ENCODE measurements at regions not wholly inside any gene's neighbourhood (a gene's known extent, or its start where the extent isn't known, plus 50 kb on each side); places are given as distances from the start of the nearest gene placed in this dataset.
"Not testable (repeated sequence)": the region's sequence is repeated elsewhere in the genome, so short reads cannot be mapped to it uniquely, and the experiment has no call there.

- not testable (repeated sequence) for H3K4me3 ChIP-seq (ENCODE audit: insufficient read depth, low read depth, low read length); H3K36me3 ChIP-seq (replicated peaks; ENCODE audit: control insufficient read depth, insufficient read depth, low read length); H3K27me3 ChIP-seq (ENCODE audit: control insufficient read depth, insufficient read depth, low read length)
- DNase-seq: peak; percentile 5
These were observed 1344.9 kb downstream of the RPIA start for GRCh38 chr2:90036335-90036734.

DNA sequence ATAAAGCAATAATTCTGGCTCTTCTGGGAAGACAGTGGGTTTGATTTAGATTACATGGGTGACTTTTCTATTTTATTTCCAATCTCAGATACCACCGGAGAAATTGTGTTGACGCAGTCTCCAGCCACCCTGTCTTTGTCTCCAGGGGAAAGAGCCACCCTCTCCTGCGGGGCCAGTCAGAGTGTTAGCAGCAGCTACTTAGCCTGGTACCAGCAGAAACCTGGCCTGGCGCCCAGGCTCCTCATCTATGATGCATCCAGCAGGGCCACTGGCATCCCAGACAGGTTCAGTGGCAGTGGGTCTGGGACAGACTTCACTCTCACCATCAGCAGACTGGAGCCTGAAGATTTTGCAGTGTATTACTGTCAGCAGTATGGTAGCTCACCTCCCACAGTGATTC is 1347.6 kb downstream of the RPIA start:
- not testable (repeated sequence) for H3K4me3 ChIP-seq (ENCODE audit: insufficient read depth, low read depth, low read length); H3K36me3 ChIP-seq (replicated peaks; ENCODE audit: control insufficient read depth, insufficient read depth, low read length); H3K27me3 ChIP-seq (ENCODE audit: control insufficient read depth, insufficient read depth, low read length)
- peak; percentile 2 for DNase-seq

DNA sequence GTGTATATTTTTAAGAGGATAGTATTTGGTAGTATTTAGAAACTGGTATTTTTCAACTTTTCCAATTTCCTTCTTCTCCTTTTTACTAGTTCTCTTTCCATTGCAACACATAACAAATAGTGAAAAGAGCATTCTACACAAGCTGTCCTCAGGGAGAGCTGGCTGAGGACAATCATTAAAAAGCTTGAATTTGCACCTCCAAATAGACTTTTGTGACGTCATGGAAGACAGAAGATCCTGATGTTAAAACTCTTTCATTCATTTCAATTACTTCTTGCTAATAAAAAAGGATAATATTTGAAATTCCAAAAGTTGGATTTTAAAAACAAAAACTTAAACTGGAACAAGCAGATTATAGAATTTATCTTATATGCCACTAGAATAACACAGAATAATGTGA is 1356.3 kb downstream of the RPIA start:
- H3K4me3 ChIP-seq (ENCODE audit: insufficient read depth, low read depth, low read length); H3K27me3 ChIP-seq (ENCODE audit: control insufficient read depth, insufficient read depth, low read length); DNase-seq; H3K36me3 ChIP-seq (replicated peaks; ENCODE audit: control insufficient read depth, insufficient read depth, low read length): not testable (repeated sequence)

GRCh38 chr2:90052113-90052631 is 1360.7 kb downstream of the RPIA start:
- not testable (repeated sequence) for H3K36me3 ChIP-seq (replicated peaks; ENCODE audit: control insufficient read depth, insufficient read depth, low read length); H3K27me3 ChIP-seq (ENCODE audit: control insufficient read depth, insufficient read depth, low read length); DNase-seq; H3K4me3 ChIP-seq (ENCODE audit: insufficient read depth, low read depth, low read length)

DNA sequence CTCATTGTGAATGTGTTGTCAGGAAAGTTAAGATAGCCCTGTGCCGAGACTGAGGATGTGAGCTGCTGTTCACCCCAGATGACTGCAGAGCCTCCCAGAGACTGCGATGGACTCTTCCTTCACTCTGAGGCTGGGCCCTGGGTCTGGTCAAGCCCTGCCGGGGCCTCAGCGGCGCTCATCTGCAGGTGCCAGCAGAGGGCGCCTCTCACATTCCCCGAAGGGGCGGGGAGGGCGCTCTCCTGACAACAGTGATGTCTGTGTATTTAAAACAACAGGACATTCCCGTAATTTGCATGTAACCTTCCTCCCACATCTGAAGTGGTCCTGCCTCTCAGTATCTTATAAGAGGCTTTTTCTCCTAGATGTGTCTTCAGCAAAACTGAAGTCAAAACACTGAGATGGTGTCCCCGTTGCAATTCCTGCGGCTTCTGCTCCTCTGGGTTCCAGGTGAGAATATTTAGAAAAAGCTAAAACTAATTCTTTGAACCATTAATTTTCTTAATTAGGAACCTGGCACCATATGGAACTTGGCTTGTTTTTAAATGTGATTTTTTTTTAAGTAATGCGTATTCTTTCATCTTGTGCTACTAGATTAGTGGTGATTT is 1377.9 kb downstream of the RPIA start:
- Histone ChIP-seq H3K4me3 (ENCODE audit: insufficient read depth, low read depth, low read length) (no peak overlapping the region), H3K27me3 (ENCODE audit: control insufficient read depth, insufficient read depth, low read length) (no peaks in the 10 kb centered on the region), H3K36me3 (replicated peaks; ENCODE audit: control insufficient read depth, insufficient read depth, low read length) (no peaks in the 10 kb centered on the region)
- DNase-seq: peak; percentile 82

GRCh38 chr2:90076311-90076710 is 1384.8 kb downstream of the RPIA start:
- no peak for DNase-seq
- no peaks in the 10 kb centered on the region for H3K36me3 ChIP-seq (replicated peaks; ENCODE audit: control insufficient read depth, insufficient read depth, low read length)

DNA sequence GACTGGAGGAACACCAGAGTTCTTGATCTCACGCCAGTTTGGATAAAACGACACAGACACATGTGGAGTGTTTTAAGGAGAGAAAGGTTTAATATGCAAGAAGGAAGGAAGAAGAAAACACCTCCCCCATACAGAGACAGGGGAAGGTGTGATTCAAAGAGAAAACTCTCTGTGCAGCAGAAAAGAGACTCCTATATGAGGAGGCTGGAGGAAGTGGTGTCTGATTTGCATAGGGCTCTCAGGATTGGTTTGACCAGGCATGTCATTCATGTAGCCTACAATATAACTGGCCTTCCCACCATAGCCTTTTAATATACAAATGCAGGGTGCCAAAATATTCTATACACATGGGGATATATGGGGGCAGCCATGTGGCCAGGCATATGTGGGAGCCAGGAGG is 1386.5 kb downstream of the RPIA start:
- Histone ChIP-seq H3K27me3 (ENCODE audit: control insufficient read depth, insufficient read depth, low read length) (no peaks in the 10 kb centered on the region), H3K4me3 (ENCODE audit: insufficient read depth, low read depth, low read length) (no peak overlapping the region), H3K36me3 (replicated peaks; ENCODE audit: control insufficient read depth, insufficient read depth, low read length) (no peaks in the 10 kb centered on the region)
- DNase-seq: no peak

More at GRCh38 chr2:90076311-90076710, 1384.8 kb downstream of the RPIA start:
- no peaks in the 10 kb centered on the region for H3K27me3 ChIP-seq (ENCODE audit: control insufficient read depth, insufficient read depth, low read length)
- no peak overlapping the region for H3K4me3 ChIP-seq (ENCODE audit: insufficient read depth, low read depth, low read length)

GRCh38 chr2:90079374-90079773 is 1387.9 kb downstream of the RPIA start:
- no peaks in the 10 kb centered on the region for H3K27me3 ChIP-seq (ENCODE audit: control insufficient read depth, insufficient read depth, low read length)
- H3K4me3 ChIP-seq (ENCODE audit: insufficient read depth, low read depth, low read length): no peak overlapping the region
- H3K36me3 ChIP-seq (replicated peaks; ENCODE audit: control insufficient read depth, insufficient read depth, low read length): no peaks in the 10 kb centered on the region
- DNase-seq: no peak

DNA sequence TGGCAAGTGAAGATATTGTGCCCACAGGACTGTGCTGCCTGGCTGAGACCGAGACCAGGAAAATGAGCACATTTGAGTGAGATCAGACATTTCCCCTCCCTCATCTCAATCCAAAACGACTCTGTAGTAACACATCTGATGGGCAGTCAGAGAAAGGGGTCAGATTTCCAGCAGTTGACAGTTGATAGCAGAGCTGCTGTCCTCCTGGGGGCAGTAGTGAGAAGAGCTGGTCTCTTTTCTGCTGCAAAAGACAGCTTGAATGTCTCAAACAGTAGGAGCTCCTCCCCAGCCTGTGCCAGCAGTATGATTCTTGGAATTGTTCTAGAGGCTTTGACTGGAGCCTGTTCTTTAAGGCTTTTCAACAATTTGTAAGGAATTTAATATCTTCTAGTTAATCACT is 1396.3 kb downstream of the RPIA start:
- H3K27me3 ChIP-seq (ENCODE audit: control insufficient read depth, insufficient read depth, low read length); H3K4me3 ChIP-seq (ENCODE audit: insufficient read depth, low read depth, low read length); DNase-seq; H3K36me3 ChIP-seq (replicated peaks; ENCODE audit: control insufficient read depth, insufficient read depth, low read length): not testable (repeated sequence)

DNA sequence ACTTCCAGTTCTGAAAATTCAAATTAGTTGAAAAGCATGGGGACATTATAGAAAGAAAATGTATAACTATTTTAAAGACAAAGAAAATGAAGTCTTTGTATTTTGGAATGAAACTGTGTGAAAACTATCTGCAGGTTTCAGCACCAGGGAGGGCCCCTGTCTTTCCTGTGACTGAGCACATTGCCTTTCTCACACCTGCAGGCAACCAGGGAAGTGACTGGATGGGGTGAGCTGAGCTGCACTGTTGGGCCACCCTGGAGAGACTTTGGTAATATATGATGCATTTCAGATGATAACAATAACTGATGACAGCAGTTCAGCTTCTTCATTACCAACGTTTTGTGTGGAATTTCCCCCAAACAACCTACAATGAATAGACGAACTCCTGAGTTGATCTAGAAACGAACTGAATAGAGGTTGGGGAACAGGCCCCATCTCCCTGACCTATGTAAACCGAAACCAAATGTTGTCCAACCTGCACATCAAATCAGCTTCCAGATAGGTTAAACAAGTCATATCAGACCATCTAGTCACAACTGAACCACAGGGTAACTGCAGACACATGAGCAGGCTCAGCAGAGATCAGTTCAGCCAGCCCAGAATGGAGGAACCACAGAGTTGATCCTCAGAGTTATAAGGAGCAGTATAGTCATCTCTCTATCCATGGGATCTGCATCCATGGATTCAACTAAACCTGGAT is 1402.2 kb downstream of the RPIA start:
- H3K27me3 ChIP-seq (ENCODE audit: control insufficient read depth, insufficient read depth, low read length); DNase-seq; H3K36me3 ChIP-seq (replicated peaks; ENCODE audit: control insufficient read depth, insufficient read depth, low read length); H3K4me3 ChIP-seq (ENCODE audit: insufficient read depth, low read depth, low read length): not testable (repeated sequence)

DNA sequence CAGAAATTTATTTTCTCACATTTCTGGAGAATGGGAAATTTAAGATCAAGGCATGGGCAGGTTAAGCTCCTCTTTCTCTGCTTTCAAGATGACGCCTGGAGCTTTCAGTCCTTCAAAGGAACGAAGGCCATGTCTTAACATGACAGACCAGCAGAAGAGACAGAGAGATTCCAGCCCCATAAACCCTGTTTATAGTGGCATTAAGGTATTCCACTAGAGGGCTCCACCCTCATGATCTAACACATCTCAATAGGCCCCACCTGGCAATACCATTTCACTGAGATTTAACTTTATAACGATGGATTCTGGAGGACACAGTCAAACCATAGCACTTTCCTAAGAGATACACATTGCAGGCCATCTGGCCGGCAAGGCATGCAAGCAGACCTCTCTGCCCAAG is 1406.1 kb downstream of the RPIA start:
- H3K4me3 ChIP-seq (ENCODE audit: insufficient read depth, low read depth, low read length); H3K27me3 ChIP-seq (ENCODE audit: control insufficient read depth, insufficient read depth, low read length); DNase-seq; H3K36me3 ChIP-seq (replicated peaks; ENCODE audit: control insufficient read depth, insufficient read depth, low read length): not testable (repeated sequence)

GRCh38 chr2:90105142-90105541 is 1413.7 kb downstream of the RPIA start:
- peak; percentile 16 for DNase-seq
- not testable (repeated sequence) for H3K36me3 ChIP-seq (replicated peaks; ENCODE audit: control insufficient read depth, insufficient read depth, low read length); H3K27me3 ChIP-seq (ENCODE audit: control insufficient read depth, insufficient read depth, low read length); H3K4me3 ChIP-seq (ENCODE audit: insufficient read depth, low read depth, low read length)

- H3K27me3 ChIP-seq (ENCODE audit: control insufficient read depth, insufficient read depth, low read length); H3K36me3 ChIP-seq (replicated peaks; ENCODE audit: control insufficient read depth, insufficient read depth, low read length); H3K4me3 ChIP-seq (ENCODE audit: insufficient read depth, low read depth, low read length): not testable (repeated sequence)
- peak; percentile 3 for DNase-seq
These were observed 1431.9 kb downstream of the RPIA start for GRCh38 chr2:90123409-90123808.

GRCh38 chr2:90139046-90139445 is 1447.6 kb downstream of the RPIA start:
- not testable (repeated sequence) for DNase-seq; H3K27me3 ChIP-seq (ENCODE audit: control insufficient read depth, insufficient read depth, low read length); H3K36me3 ChIP-seq (replicated peaks; ENCODE audit: control insufficient read depth, insufficient read depth, low read length); H3K4me3 ChIP-seq (ENCODE audit: insufficient read depth, low read depth, low read length)

DNA sequence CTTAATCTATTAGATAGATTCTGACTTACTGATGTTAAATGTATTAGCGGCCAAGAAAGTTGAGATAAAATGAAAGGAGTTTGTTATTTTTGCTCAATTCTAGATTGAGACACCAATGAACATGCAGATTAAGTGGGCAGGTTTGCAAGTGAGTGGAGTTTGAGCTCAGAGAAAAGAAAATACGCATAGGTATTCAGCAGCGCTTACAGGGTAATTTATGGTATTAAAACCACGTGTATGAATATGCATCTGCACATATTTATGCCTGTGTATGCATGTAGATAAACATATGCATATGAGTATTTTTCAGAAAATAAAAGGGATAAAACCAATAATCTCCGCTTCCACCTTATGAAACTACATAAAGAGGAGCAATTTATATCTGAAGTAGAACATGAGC is 1450.1 kb downstream of the RPIA start:
- not testable (repeated sequence) for H3K27me3 ChIP-seq (ENCODE audit: control insufficient read depth, insufficient read depth, low read length); DNase-seq; H3K36me3 ChIP-seq (replicated peaks; ENCODE audit: control insufficient read depth, insufficient read depth, low read length); H3K4me3 ChIP-seq (ENCODE audit: insufficient read depth, low read depth, low read length)

Measured in H7 (cell line).